CD4-positive, alpha-beta T cell treated with Interferon alpha-2 for 1 hour (primary cell): ENCODE measurements at regions not wholly inside any gene's neighbourhood (a gene's known extent, or its start where the extent isn't known, plus 50 kb on each side); places are given as distances from the start of the nearest gene placed in this dataset.
"Not testable (repeated sequence)": the region's sequence is repeated elsewhere in the genome, so short reads cannot be mapped to it uniquely, and the experiment has no call there.

Experiments
- DNase-seq, 2 donors: peaks; one replicate each; pipeline ENCODE4 v3.0.0-alpha.2; 2020 to 2022

- no peak for DNase-seq
Observed at GRCh38 chr2:54030806-54031205, 60.0 kb upstream of the PSME4 start.

GRCh38 chr2:54030396-54030741, 59.6 kb upstream of the PSME4 start:
- no peak for DNase-seq

GRCh38 chr2:54029721-54030395, 59.1 kb upstream of the PSME4 start:
- DNase-seq: no peak

GRCh38 chr2:54025463-54026075, 54.8 kb upstream of the PSME4 start:
- not testable (repeated sequence) for DNase-seq

- no peak for DNase-seq
Observed at GRCh38 chr2:54024576-54024975, 53.8 kb upstream of the PSME4 start.

GRCh38 chr2:54021702-54022101, 50.9 kb upstream of the PSME4 start:
- DNase-seq: no peak

- DNase-seq: no peak
Observed at GRCh38 chr2:54020793-54021414, 50.1 kb upstream of the PSME4 start.
